Natural killer cell treated with Interleukin-12 subunit alpha and Interleukin-12 subunit beta and Interleukin-15 and Interleukin-18, amount 100 ng/mL, for 72 hours (primary cell): ENCODE measurements at regions not wholly inside any gene's neighbourhood (a gene's known extent, or its start where the extent isn't known, plus 50 kb on each side); places are given as distances from the start of the nearest gene placed in this dataset.
"Not testable (repeated sequence)": the region's sequence is repeated elsewhere in the genome, so short reads cannot be mapped to it uniquely, and the experiment has no call there.

ENCODE experiments used
- ATAC-seq, 2 donors: fragments of 150-1000 bp; cut with Tn5 transposase in 1 of 2; sonication (Bioruptor Pico), chemical (Tn5 transposase) in 1 of 2; 2 replicates each; pipeline ENCODE4 v1.10.0; 2021
- DNase-seq: peaks from one replicate; pipeline ENCODE4 v3.0.0; 2022; ENCODE audit warnings: low spot score
- H3K27ac Mint-ChIP-seq, 2 donors: 1 replicate in 1 of 2; 2 replicates in 1 of 2; pipeline ENCODE4 v1.8.0; 2022; ENCODE audit warnings: mixed read lengths in 2 of 2, mild to moderate bottlenecking in 1 of 2, moderate library complexity in 1 of 2
- H3K27me3 Mint-ChIP-seq, 2 donors: 1 replicate in 1 of 2; 2 replicates in 1 of 2; pipeline ENCODE4 v1.8.0; 2022; ENCODE audit warnings: mixed read lengths in 2 of 2
- H3K36me3 Mint-ChIP-seq: one replicate; pipeline ENCODE4 v1.8.0; 2022; ENCODE audit warnings: mixed read lengths
- H3K4me1 Mint-ChIP-seq, 2 donors: 1 replicate in 1 of 2; 2 replicates in 1 of 2; pipeline ENCODE4 v1.8.0; 2022; ENCODE audit warnings: low read depth in 2 of 2, mixed read lengths in 2 of 2, mild to moderate bottlenecking in 1 of 2
- H3K4me3 Mint-ChIP-seq: one replicate; pipeline ENCODE4 v1.8.0; 2022; ENCODE audit warnings: mixed read lengths
- H3K9me3 Mint-ChIP-seq: 2 replicates; pipeline ENCODE4 v1.8.0; 2022; ENCODE audit warnings: mixed read lengths

GRCh38 chr7:32777041-32777666, 114.4 kb downstream of the KBTBD2 start:
- not testable (repeated sequence) for H3K36me3 Mint-ChIP-seq, H3K4me1 Mint-ChIP-seq, DNase-seq, H3K9me3 Mint-ChIP-seq, ATAC-seq, H3K4me3 Mint-ChIP-seq, H3K27ac Mint-ChIP-seq
- H3K27me3 Mint-ChIP-seq, result peaks cover 0 to 21% of the 10 kb centered on the region in 2 donors

GRCh38 chr7:32776318-32776717, 115.2 kb downstream of the KBTBD2 start:
- H3K27me3 Mint-ChIP-seq, result peaks cover 0 to 24% of the 10 kb centered on the region in 2 donors
- not testable (repeated sequence) for H3K27ac Mint-ChIP-seq, H3K36me3 Mint-ChIP-seq, H3K4me3 Mint-ChIP-seq, H3K4me1 Mint-ChIP-seq, H3K9me3 Mint-ChIP-seq, DNase-seq, ATAC-seq

GRCh38 chr7:32775809-32776208, 115.8 kb downstream of the KBTBD2 start:
- not testable (repeated sequence) for H3K27ac Mint-ChIP-seq, H3K9me3 Mint-ChIP-seq, H3K4me1 Mint-ChIP-seq, ATAC-seq, DNase-seq, H3K36me3 Mint-ChIP-seq, H3K4me3 Mint-ChIP-seq
- H3K27me3 Mint-ChIP-seq, result peaks cover 0 to 27% of the 10 kb centered on the region in 2 donors

- peaks cover 0 to 2% of the 10 kb centered on the region in 2 donors for H3K4me1 Mint-ChIP-seq
- H3K9me3 Mint-ChIP-seq, result no peaks in the 10 kb centered on the region
- no peak overlapping the region for H3K27ac Mint-ChIP-seq
- ATAC-seq (no peak), DNase-seq (no peak)
- no peak overlapping the region for H3K4me3 Mint-ChIP-seq
- H3K27me3 Mint-ChIP-seq, result peaks cover 0 to 30% of the 10 kb centered on the region in 2 donors
- no peaks in the 10 kb centered on the region for H3K36me3 Mint-ChIP-seq
These were observed 117.0 kb downstream of the KBTBD2 start for GRCh38 chr7:32774541-32774951.

- H3K36me3 Mint-ChIP-seq, H3K4me3 Mint-ChIP-seq, DNase-seq, H3K9me3 Mint-ChIP-seq, H3K27ac Mint-ChIP-seq, H3K4me1 Mint-ChIP-seq, ATAC-seq: not testable (repeated sequence)
- peaks cover under 1 to 32% of the 10 kb centered on the region in 2 donors for H3K27me3 Mint-ChIP-seq
These were observed 122.6 kb downstream of the KBTBD2 start for GRCh38 chr7:32768866-32769510.

GRCh38 chr7:32768338-32768737, 123.2 kb downstream of the KBTBD2 start:
- H3K9me3 Mint-ChIP-seq, H3K4me3 Mint-ChIP-seq, H3K36me3 Mint-ChIP-seq, H3K27ac Mint-ChIP-seq, DNase-seq, H3K4me1 Mint-ChIP-seq, ATAC-seq: not testable (repeated sequence)
- peaks cover 7 to 34% of the 10 kb centered on the region in 2 donors for H3K27me3 Mint-ChIP-seq

- H3K9me3 Mint-ChIP-seq, DNase-seq, H3K4me3 Mint-ChIP-seq, H3K4me1 Mint-ChIP-seq, H3K27ac Mint-ChIP-seq, H3K36me3 Mint-ChIP-seq, ATAC-seq: not testable (repeated sequence)
- H3K27me3 Mint-ChIP-seq, result peaks cover 29 to 36% of the 10 kb centered on the region in 2 donors
These were observed 125.8 kb downstream of the KBTBD2 start for GRCh38 chr7:32765649-32766251.

- peaks cover 33 to 38% of the 10 kb centered on the region in 2 donors for H3K27me3 Mint-ChIP-seq
- DNase-seq (no peak), ATAC-seq (no peak)
- peaks cover 3 to 8% of the 10 kb centered on the region in 2 donors for H3K4me1 Mint-ChIP-seq
- no peaks in the 10 kb centered on the region for H3K9me3 Mint-ChIP-seq
- no peak overlapping the region for H3K4me3 Mint-ChIP-seq
- H3K27ac Mint-ChIP-seq, result no peak overlapping the region
- peaks cover 6% of the 10 kb centered on the region for H3K36me3 Mint-ChIP-seq
These were observed 126.4 kb downstream of the KBTBD2 start for GRCh38 chr7:32765185-32765584.

- Mint-ChIP-seq H3K4me1 (peaks cover 3 to 8% of the 10 kb centered on the region in 2 donors), H3K27ac (no peak overlapping the region), H3K27me3 (peaks cover 33 to 34% of the 10 kb centered on the region in 2 donors), H3K36me3 (no peaks in the 10 kb centered on the region), H3K9me3 (no peaks in the 10 kb centered on the region), H3K4me3 (peak overlapping the region; percentile 24)
- DNase-seq (no peak), ATAC-seq (no peak)
These were observed 128.7 kb downstream of the KBTBD2 start for GRCh38 chr7:32762925-32763293.

- H3K9me3 Mint-ChIP-seq, H3K4me1 Mint-ChIP-seq, ATAC-seq, H3K36me3 Mint-ChIP-seq, H3K27ac Mint-ChIP-seq, DNase-seq: not testable (repeated sequence)
- Mint-ChIP-seq H3K27me3 (peaks cover 31 to 33% of the 10 kb centered on the region in 2 donors), H3K4me3 (peak overlapping the region; percentile 34)
These were observed 129.2 kb downstream of the KBTBD2 start for GRCh38 chr7:32762206-32762924.

- Mint-ChIP-seq H3K9me3 (no peaks in the 10 kb centered on the region), H3K27me3 (peaks cover 31 to 33% of the 10 kb centered on the region in 2 donors), H3K36me3 (no peaks in the 10 kb centered on the region), H3K27ac (no peak overlapping the region), H3K4me3 (no peak overlapping the region), H3K4me1 (peaks cover 3 to 8% of the 10 kb centered on the region in 2 donors)
- ATAC-seq (no peak), DNase-seq (no peak)
These were observed 129.9 kb downstream of the KBTBD2 start for GRCh38 chr7:32761451-32762205.

- H3K9me3 Mint-ChIP-seq, DNase-seq, ATAC-seq, H3K27ac Mint-ChIP-seq, H3K4me3 Mint-ChIP-seq, H3K4me1 Mint-ChIP-seq, H3K36me3 Mint-ChIP-seq: not testable (repeated sequence)
- H3K27me3 Mint-ChIP-seq, result peaks cover 31 to 33% of the 10 kb centered on the region in 2 donors
These were observed 130.8 kb downstream of the KBTBD2 start for GRCh38 chr7:32760755-32761154.

GRCh38 chr7:32759859-32760258, 131.7 kb downstream of the KBTBD2 start:
- not testable (repeated sequence) for ATAC-seq, H3K4me3 Mint-ChIP-seq, H3K4me1 Mint-ChIP-seq, DNase-seq, H3K36me3 Mint-ChIP-seq, H3K27ac Mint-ChIP-seq, H3K9me3 Mint-ChIP-seq
- H3K27me3 Mint-ChIP-seq, result peaks cover 32 to 33% of the 10 kb centered on the region in 2 donors
